ENCODE measurements at regions not wholly inside any gene's neighbourhood (a gene's known extent, or its start where the extent isn't known, plus 50 kb on each side); places are given as distances from the start of the nearest gene placed in this dataset.

DNA sequence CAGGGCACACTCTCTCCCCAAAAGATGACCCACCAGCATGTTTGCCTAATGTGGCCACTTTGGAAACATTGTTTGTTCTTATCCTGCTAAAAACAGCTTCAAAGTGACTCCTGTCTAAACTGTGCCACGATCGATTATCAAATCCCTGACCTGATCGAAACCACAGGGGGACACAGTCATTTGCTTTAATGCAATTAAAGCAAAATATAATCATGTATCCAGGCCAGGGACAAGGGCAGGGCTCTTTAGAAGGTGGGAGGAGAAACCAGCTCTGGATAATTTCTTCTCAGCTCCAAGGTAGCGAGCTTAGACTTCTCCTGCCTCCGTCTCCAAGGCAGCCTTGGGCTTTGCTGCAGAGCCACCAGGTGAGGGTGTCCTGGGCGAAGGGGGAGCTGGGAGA is 95.0 kb upstream of the HAND1 start:
- H3K27me3 ChIP-seq, result peaks cover 19% of the 10 kb centered on the region

DNA sequence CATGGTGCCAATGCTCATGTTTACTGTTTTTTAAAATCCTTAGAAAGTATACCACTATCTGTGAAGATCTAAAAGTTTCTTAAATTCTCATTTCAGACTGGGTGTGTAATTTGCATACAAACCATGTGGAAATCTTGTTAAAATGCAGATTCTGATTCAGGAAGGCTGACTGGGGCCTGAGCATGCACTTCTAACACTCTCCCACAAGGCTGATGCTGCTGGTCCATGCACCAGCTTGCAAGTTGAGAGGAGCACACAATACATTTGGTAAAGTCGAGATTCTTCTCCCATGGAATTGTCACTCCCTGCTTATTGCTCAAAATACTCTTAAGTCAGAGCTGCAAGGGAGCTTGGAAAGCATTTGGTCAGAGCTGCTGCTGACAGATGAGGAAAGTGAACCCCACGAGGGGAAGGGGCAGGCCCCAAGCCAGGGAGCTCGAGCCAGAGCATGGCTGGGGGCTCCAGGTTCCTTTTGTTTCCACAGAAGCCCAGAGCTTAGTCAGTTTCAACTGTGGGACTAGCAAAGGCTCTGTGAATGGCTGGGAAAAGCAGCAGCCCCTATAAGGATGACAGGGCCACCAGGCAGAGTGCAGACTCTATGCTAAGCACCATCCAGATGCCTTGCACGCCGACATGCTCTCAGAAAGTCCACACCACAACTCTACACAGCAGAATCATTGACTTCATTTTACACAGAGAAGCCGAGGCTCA is 93.5 kb upstream of the HAND1 start:
- TF ChIP-seq, protein P1, sequence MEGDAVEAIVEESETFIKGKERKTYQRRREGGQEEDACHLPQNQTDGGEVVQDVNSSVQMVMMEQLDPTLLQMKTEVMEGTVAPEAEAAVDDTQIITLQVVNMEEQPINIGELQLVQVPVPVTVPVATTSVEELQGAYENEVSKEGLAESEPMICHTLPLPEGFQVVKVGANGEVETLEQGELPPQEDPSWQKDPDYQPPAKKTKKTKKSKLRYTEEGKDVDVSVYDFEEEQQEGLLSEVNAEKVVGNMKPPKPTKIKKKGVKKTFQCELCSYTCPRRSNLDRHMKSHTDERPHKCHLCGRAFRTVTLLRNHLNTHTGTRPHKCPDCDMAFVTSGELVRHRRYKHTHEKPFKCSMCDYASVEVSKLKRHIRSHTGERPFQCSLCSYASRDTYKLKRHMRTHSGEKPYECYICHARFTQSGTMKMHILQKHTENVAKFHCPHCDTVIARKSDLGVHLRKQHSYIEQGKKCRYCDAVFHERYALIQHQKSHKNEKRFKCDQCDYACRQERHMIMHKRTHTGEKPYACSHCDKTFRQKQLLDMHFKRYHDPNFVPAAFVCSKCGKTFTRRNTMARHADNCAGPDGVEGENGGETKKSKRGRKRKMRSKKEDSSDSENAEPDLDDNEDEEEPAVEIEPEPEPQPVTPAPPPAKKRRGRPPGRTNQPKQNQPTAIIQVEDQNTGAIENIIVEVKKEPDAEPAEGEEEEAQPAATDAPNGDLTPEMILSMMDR (IDR thresholded peaks at IDR 0.05), result no peak
- Histone ChIP-seq H3K4me3 (ENCODE audit: low read depth in 1 of 2, low read length in 1 of 2) (no peak overlapping the region), H3K27me3 (peaks cover 14% of the 10 kb centered on the region), H3K27ac (no peak overlapping the region), H3K36me3 (no peaks in the 10 kb centered on the region), H3K4me1 (ENCODE audit: control insufficient read depth in 1 of 2, insufficient read depth in 1 of 2, low read depth in 1 of 2, low read length in 1 of 2) (no peaks in the 10 kb centered on the region), H3K9me3 (no peaks in the 10 kb centered on the region)

More for the DNA sequence above, 95.0 kb upstream of the HAND1 start:
- Histone ChIP-seq H3K4me1 (ENCODE audit: control insufficient read depth in 1 of 2, insufficient read depth in 1 of 2, low read depth in 1 of 2, low read length in 1 of 2) (no peaks in the 10 kb centered on the region), H3K36me3 (no peaks in the 10 kb centered on the region), H3K4me3 (ENCODE audit: low read depth in 1 of 2, low read length in 1 of 2) (no peak overlapping the region), H3K9me3 (no peaks in the 10 kb centered on the region), H3K27ac (no peak overlapping the region)
- TF ChIP-seq, protein P1 (IDR thresholded peaks at IDR 0.05), result no peak

DNA sequence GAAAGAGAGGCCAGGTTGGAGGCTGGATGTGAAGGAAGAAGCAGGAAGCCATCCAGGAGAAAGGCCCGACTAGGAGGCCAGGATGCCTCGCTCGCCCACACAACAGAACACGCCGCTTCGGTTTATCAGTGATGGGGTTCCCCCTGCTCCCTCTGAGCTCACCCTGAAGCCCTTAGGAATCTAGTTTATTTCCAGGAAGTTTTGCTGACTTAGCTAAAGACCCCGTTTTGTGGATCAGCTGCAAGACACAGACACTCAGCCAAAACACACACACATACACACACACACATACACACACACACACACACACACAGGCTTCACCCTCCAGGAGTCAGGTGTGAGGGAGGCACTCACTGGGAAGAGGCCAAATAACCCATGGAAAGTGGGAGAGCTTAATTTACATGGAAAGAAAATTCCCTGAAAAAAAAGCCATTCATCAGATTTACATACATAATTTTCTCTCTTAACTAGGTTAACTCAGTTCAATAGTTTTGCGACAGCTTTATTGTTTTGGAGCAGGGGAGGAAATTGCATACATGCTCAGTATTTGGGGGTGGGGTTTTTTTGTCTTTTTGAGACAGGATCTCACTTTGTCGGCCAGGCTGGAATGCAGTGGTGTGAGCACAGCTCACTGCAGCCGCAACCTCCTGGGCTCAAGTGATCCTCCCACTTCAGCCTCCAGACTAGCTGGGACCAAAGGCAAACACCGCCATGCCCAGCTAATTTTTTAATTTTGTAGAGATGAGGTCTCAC is 92.7 kb upstream of the HAND1 start:
- Histone ChIP-seq H3K27me3 (peaks cover 6% of the 10 kb centered on the region), H3K27ac (no peak overlapping the region), H3K9me3 (no peaks in the 10 kb centered on the region), H3K36me3 (no peaks in the 10 kb centered on the region), H3K4me3 (ENCODE audit: low read depth in 1 of 2, low read length in 1 of 2) (no peak overlapping the region), H3K4me1 (ENCODE audit: control insufficient read depth in 1 of 2, insufficient read depth in 1 of 2, low read depth in 1 of 2, low read length in 1 of 2) (no peaks in the 10 kb centered on the region)
- TF ChIP-seq, protein P1 (IDR thresholded peaks at IDR 0.05), result no peak

DNA sequence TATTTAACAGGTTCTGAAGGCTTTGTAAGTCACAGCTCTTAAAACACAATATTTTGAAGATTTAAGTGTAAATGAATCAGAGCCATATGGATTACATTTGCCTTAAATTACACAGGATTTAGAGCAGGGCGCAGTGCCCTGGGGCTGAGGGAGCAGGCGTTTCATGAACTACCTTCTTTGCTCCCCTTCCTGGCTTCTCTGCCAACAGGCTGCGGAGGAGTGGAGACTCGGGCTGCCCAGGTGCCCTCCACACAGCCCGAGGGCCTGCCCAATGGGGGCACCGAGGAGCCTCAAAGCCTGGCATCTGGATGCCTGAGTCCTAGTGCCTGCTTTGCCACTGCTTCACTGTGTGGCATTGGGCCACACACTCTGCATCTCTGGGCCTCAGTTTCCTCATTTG is 90.6 kb upstream of the HAND1 start:
- Histone ChIP-seq H3K9me3 (no peaks in the 10 kb centered on the region), H3K4me3 (ENCODE audit: low read depth in 1 of 2, low read length in 1 of 2) (no peak overlapping the region), H3K27ac (no peak overlapping the region), H3K4me1 (ENCODE audit: control insufficient read depth in 1 of 2, insufficient read depth in 1 of 2, low read depth in 1 of 2, low read length in 1 of 2) (no peaks in the 10 kb centered on the region), H3K27me3 (no peaks in the 10 kb centered on the region), H3K36me3 (no peaks in the 10 kb centered on the region)
- TF ChIP-seq, protein P1 (IDR thresholded peaks at IDR 0.05), result no peak

DNA sequence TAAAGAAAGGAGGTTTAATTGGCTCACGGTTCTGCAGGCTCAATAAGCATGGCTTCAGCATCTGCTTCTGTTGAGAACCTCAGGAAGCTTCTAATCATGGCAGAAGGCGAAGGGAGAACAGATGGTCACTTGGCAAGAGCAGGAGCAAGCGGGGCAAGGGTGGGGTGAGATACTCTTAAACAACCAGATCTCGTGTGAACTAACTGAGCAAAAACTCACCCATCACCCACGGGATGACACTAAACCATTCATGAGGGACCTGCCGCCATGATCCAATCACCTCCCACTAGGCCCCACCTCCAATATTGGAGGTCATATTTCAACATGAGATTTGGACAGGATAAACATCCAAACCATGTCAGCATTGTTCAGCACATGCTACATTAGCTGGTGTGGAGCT is 89.1 kb upstream of the HAND1 start:
- TF ChIP-seq, protein P1 (IDR thresholded peaks at IDR 0.05), result no peak
- H3K4me3 ChIP-seq (ENCODE audit: low read depth in 1 of 2, low read length in 1 of 2), result no peak overlapping the region
- H3K9me3 ChIP-seq, result no peaks in the 10 kb centered on the region

More for the DNA sequence above, 89.1 kb upstream of the HAND1 start:
- no peaks in the 10 kb centered on the region for H3K27me3 ChIP-seq
- no peaks in the 10 kb centered on the region for H3K4me1 ChIP-seq (ENCODE audit: control insufficient read depth in 1 of 2, insufficient read depth in 1 of 2, low read depth in 1 of 2, low read length in 1 of 2)
- no peak overlapping the region for H3K27ac ChIP-seq
- no peaks in the 10 kb centered on the region for H3K36me3 ChIP-seq
